ENCODE measurements at regions not wholly inside any gene's neighbourhood (a gene's known extent, or its start where the extent isn't known, plus 50 kb on each side); places are given as distances from the start of the nearest gene placed in this dataset.
"Not testable (repeated sequence)": the region's sequence is repeated elsewhere in the genome, so short reads cannot be mapped to it uniquely, and the experiment has no call there.

- no peak for DNase-seq
Observed at GRCh38 chr4:154164931-154165839, 326.4 kb downstream of the DCHS2 start.

- no peak for DNase-seq
Observed at GRCh38 chr4:154160519-154161301, 330.9 kb downstream of the DCHS2 start.

DNA sequence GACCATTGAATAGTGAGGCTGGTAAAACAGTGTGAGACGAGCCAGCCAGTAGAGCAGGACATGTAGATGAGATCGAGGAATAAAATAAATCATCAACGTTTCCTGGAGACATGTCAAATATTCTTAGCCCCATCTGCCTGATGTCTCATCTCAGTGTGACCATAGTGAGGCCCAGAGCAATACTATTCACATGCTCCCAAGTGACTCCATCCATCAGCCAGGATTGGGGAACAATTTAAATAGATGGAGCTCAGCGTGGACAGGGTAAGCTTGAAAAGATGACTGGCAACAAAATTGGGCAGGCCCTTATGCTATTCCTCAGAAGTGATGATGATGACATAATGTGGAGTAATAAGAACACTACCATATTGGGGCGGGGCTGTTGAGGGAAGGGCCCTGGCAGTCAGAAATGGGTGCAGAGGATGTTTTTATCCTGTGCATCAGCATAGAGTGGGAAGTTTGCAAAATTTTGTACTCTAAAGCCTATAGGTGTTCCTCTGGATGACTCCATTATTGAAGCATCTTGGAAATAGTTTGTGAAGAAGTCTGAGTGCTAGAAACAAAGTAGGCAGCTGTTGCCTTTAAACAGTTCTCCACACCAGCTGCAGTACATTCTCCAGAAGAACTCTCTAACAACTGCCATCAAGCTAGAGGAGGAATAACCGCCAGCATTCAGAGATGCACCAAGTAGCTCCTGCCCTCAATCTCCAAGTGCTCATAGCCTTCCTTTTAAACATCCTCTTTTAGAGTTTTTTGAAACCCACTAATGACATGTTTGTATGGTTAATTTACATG lies 333.0 kb downstream of the DCHS2 start:
- DNase-seq = no peak

DNA sequence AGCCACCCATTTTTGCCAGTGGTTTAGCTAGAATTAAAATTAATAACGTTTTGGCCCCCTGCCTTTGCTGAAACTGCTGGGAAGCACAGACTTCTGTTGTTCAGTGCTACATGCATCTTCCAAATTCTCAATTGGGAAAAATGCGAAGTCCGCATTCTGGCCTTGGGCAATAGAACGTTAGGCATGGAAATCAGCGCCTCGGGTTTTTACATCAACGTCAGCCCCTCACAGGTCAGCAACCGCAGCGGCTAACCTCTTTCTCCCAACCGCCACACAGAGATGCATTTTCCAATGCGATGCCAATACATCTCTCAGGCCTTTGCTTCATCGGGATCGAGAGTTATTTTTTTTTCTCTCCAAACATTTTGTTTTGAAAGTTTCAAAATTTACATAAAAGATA lies 339.1 kb downstream of the DCHS2 start:
- no peak for DNase-seq

DNA sequence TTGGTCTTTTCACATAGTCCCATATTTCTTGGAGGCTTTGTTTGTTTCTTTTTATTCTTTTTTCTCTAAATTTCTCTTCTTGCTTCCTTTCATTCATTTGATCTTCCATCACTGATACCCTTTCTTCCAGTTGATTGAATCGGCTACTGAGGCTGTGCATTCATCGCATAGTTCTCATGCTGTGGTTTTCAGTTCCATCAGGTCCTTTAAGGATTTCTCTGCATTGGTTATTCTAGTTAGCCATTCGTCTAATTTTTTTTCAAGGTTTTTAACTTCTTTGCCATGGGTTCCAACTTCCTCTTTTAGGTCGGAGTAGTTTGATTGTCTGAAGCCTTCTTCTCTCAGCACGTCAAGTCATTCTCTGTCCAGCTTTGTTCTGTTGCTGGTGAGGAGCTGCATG lies 342.4 kb downstream of the DCHS2 start:
- DNase-seq = not testable (repeated sequence)

DNA sequence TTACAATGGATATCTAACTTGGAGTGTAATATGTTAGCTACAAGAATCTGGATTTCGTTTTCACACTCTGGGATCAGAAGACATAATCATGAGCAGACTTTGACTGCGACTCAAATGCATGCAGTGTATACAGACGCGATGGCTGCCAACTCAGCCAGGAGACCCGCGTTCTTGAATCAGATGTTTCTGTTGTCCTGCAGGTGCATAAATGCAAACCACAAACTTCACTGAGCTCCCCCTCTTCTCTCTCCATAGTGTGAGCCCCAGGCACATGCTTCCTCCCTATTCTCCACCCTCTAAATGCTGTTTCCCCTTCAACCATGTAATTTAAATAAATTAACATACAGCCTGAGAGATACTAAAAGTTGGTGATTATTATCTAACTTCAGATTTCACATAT lies 347.9 kb downstream of the DCHS2 start:
- no peak for DNase-seq

DNA sequence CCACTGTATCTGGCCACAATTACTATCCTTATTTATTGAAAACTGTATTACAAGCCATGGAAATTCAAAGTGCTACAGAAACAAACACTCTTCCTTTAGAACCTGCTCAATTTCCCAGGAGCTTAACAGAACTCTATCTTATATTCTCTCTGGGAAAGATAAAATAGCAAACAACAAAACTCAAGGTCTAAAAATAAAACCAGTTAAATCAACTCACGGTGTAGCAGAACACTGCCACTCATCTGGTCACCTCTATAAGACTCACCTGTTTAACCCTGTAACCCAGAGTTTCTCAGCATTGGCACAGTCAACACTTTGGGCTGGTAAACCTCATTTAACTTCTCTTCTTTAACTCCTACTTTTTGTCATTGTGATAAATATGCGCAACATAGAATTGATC lies 348.9 kb downstream of the DCHS2 start:
- no peak for DNase-seq

GRCh38 chr4:154140869-154141268 lies 350.7 kb downstream of the DCHS2 start:
- no peak for DNase-seq

- DNase-seq = no peak
Observed at GRCh38 chr4:154137320-154137905, 348.5 kb upstream of the SFRP2 start.

DNA sequence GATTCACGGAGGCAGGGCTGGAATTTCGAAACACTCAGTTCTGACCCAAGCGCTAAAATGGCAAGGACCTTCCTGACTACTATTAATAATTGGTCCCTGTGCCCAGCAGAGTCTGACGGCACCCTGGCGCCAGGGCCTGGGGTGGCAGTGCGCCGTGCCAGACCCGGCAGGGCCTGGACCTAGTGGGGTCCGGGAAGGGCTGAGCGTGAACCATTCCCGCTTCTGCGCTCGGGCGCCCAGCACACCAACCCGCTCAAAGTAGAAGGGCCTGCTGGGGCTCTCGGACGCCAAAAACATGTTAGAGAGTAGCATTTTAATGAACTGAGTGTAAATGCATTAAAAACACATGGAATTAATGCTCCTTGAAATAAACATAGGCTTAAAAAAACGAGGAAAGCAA lies 346.7 kb upstream of the SFRP2 start:
- no peak for DNase-seq

GRCh38 chr4:154132406-154132805 lies 343.5 kb upstream of the SFRP2 start:
- DNase-seq = no peak

DNA sequence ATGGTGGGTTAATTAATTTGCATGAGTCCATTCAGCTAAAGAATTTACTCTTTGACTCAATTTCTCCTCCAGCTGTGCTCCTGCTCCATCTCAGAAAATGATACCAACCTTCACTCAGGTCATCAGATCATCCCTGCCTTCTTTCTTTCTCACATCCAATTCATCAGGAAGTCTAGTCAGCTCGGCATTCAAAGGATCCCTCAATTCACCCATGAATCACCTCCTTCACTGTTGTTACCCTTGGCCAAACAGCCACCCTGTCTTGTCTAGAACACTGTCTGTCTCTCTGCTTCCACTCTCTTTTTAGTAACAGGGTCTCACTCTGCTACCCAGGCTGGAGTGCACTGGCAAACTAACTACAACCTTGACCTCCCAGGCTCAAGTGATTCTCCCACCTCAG lies 337.4 kb upstream of the SFRP2 start:
- no peak for DNase-seq

- DNase-seq = no peak
Observed at GRCh38 chr4:154125340-154125739, 336.5 kb upstream of the SFRP2 start.

DNA sequence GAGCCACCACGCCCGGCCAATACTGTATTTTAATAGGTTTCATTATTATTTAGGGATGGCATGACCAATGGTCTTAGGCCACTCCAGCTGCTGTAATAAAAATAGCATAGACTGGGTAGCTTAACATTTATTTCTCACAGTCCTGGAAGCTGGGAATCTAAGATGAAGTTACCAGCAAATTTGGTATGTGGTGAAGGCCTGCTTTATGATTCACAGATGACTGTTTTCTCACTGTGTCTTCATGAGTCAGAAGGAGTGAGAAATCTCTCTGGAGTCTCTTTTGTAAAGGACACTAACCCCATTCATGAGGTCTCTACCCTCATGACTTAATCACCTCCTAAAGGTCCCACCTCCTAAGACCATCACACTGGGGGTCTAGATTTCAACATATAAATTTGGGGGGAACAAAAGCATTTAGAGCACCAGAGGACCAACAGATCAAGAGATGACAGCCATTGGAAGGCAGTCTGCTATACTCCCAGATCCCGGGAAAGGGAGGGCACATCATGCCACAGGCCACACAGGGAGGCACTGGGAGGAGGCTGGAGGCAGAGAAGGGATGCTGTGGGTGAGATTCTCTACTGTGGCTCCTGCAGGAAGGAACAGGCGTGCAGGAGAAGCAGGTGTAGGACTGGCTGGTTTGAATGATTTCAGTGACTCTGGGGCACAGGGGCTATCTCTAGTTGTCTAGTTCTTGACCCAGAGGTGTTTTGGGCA lies 335.8 kb upstream of the SFRP2 start:
- no peak for DNase-seq

DNA sequence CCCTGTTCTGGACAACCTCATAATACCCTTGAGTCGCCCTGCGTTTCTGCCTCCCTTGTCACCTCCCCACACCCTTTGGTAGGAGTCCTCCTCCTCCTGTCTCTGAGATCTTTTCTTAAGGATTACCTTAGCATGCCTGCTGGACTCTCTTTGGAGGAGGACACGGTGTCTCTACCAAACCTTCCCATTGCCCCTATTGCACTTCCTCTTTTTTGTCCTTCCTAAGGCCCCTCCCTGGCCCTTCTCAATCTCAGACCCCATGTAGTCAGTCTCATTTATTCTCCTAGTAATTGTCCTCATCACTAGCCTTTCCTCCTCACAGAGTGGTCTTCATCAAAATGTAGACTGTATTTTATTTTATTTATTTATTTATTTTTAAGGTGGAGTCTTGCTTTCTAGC lies 335.0 kb upstream of the SFRP2 start:
- no peak for DNase-seq

- no peak for DNase-seq
Observed at GRCh38 chr4:154120690-154121345, 331.9 kb upstream of the SFRP2 start.

- DNase-seq = no peak
Observed at GRCh38 chr4:154120006-154120676, 331.3 kb upstream of the SFRP2 start.

GRCh38 chr4:154119317-154119716 lies 330.4 kb upstream of the SFRP2 start:
- DNase-seq = no peak

DNA sequence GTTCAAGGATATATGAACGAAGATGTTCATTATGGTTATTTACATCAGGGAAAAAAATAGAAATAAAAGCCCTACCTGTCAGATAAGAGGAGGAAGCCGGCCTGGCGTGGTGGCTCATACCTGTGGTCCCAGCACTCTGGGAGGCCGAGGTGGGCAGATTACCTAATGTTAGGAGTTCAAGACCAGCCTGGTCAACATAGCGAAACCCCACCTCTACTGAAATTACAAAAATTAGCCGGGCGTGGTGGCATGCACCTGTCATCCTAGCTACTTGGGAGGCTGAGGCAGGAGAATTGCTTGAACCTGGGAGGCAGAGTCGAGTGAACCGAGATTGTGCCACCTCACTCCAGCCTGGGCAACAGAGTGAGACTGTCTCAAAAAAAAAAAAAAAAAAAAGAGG lies 328.8 kb upstream of the SFRP2 start:
- not testable (repeated sequence) for DNase-seq

DNA sequence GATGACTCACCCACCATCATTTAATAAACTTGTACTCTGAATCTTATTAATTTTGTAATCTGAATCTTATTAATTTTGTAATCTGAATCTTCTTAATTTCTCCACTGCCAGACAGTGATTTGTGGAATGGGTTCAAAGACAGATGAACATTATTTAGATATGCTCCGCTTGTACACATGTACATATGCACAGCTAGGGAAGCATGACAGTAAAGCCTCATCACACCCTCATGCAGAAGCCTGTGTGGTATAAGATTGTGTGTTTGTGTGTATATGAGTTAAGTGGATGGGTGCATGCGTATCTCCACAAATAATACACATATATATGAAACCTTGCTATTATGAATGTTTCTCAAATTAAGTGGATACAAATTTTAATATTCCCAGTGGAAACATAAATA lies 318.5 kb upstream of the SFRP2 start:
- DNase-seq = no peak

GRCh38 chr4:154088741-154089140 lies 299.9 kb upstream of the SFRP2 start:
- no peak for DNase-seq

Measured in activated CD8-positive, alpha-beta memory T cell treated with anti-CD3 and anti-CD28 coated beads for 24 hours (primary cell).